Fibroblast of skin of left quadriceps (primary cell): ENCODE measurements at regions not wholly inside any gene's neighbourhood (a gene's known extent, or its start where the extent isn't known, plus 50 kb on each side); places are given as distances from the start of the nearest gene placed in this dataset.
"Not testable (repeated sequence)": the region's sequence is repeated elsewhere in the genome, so short reads cannot be mapped to it uniquely, and the experiment has no call there.

Source experiments
- DNase-seq, 2 experiments: peaks; one replicate each; pipeline ENCODE4 v3.0.0-alpha.2; 2013; ENCODE audit warnings: low read depth in 2 of 2

DNA sequence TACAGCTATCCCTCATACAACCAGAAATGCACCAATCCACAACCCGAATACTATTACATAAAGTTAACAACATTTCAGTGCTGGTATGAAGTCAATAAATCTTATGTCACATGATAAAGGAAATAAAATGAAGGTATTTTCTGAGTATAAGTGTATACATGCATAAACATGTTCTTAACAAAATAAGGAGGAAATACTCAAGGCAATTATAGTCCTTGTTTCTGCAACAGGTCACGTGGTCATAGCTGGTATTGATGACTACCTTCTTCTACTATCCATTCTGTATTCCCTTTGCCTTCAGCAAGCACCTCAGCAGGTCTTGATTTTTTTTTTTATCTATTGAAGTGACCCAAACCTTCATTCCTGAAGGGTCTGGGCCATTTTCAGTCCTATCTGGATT, 675.6 kb downstream of the RPL10L start:
- DNase-seq: no peak

DNA sequence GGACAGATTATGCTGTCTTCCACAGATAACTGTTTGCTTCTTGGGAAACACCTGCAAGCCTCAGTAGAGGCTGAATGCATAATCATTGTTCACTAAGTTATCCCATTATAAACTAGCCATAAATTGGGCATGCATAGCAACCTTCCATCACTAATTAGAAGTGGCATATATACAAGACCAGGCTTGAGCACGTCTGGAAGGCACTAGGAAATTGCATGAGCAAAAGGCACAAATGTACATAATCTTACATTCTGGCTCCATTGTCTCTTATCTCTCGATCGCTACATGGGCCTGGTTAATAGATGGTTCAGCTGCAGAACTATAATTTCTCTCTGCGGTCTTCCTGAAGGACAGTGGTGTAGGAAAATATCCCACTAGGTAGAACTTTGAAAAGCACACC, 679.2 kb downstream of the RPL10L start:
- no peak for DNase-seq

DNA sequence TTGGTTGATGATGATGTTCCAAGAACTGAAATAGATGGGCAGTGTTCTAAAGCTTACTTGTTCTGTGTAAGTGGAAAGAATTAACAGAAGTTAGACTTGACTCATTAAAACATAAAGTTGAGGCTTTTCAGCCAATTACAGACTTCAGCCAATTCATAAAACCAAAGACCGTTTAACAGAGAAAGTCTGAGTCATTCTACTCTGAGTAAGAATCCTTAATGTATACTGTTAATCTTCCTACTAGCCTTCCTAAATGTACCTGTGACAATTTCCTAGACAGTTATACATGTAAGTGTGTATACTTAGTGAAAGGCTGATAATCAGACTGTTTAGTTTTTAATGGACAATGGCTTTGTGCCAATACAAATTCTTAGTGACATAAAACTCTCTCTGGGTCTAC, 681.0 kb downstream of the RPL10L start:
- DNase-seq: no peak

- no peak for DNase-seq
Measured at GRCh38 chr14:45968037-45968436, 683.5 kb downstream of the RPL10L start.

- no peak for DNase-seq
Measured at GRCh38 chr14:45949479-45949878, 696.5 kb upstream of the MIS18BP1 start.

DNA sequence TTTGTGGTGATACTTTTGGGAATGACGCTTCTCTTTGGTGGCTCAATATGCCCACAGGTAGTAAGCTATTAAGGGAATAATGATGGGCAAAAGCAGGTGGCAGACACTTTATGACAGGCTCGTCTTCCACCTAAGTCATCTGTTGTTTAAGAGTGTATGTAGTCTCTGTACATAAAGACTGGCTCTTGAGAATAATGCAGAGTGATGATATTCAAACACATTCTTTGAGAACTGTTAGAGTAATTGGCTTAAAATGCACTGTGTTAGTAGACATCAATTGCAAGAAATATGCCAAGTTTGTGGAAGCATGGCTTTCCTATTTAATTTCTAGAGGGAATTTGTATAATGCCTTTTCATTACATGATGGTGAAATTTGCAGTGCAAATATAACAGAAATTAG, 694.8 kb upstream of the MIS18BP1 start:
- no peak for DNase-seq

- no peak for DNase-seq
Measured at GRCh38 chr14:45946251-45946650, 693.2 kb upstream of the MIS18BP1 start.

DNA sequence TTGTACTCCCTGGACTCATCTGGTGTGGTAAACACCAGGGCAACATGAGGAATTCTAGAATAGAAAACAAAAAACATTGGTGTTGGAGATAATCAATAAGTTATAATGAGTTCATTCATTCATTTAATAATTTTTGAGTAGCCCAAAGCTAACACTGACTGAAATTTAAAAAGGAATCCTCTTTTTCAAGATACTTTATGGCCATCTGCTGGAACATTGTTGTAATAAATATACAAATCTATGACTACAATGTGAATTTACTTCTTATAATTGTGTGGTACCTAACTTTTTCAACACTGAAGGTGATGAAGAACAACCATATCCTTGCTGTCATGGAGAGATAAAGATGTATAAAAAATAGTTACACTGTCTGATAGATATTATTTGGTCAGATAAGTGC, 687.3 kb upstream of the MIS18BP1 start:
- DNase-seq: no peak

DNA sequence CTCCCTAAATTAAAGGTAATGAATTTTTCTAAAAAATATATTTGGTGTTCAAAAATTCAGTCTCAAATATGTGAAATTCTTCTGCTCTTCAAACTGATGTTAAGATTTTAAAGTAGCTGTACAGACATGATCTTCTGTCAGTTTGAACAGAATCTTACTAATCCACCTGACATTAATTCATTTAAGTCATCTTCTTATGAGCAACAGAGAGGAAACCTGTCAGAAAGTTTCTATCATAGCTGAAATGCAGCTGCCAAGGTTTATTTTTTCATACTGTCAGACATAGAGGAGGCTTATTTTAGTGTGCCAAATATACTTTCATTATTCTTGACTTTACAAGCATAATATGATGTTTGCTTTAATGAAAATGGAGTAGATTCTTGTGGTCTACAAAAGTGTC, 686.6 kb upstream of the MIS18BP1 start:
- DNase-seq: no peak

DNA sequence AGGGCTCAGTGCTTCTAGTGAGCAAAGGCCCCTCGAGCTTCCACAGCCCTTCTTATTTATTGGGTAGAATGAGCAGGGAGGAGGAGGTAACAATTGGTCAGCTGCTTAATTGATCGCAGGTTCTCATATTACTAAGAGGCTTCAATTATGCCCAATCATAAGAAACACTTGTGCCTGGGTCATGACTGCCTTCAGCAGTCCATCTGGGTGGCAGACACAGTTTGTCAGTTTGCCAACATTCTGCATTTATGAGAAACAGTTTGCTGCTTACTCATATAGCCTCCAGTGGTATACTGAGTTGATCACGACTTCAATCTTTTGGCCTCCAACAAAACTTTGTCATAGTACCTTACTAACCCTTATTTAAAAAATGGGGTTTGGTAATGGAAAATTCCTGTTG, 667.0 kb upstream of the MIS18BP1 start:
- not testable (repeated sequence) for DNase-seq

GRCh38 chr14:45916340-45916953, 663.4 kb upstream of the MIS18BP1 start:
- DNase-seq: no peak

DNA sequence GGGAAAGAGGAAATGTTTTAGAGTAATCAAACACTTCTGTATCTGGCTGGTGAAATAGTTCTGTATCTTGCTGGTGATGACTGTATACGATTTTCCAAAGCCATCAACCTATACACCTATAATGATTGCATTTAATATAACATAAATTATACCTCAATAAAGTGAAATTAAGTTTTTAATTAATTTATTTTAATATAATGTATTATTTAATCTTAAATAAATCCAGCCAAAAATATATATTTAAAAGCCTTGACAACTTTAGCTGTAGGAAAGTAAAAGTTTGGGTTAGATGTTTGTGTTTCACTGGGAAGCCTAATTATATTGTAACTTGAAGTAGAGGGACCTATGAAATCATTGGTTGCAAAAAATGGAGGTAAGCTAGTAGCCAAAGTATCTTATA, 654.8 kb upstream of the MIS18BP1 start:
- DNase-seq: no peak

DNA sequence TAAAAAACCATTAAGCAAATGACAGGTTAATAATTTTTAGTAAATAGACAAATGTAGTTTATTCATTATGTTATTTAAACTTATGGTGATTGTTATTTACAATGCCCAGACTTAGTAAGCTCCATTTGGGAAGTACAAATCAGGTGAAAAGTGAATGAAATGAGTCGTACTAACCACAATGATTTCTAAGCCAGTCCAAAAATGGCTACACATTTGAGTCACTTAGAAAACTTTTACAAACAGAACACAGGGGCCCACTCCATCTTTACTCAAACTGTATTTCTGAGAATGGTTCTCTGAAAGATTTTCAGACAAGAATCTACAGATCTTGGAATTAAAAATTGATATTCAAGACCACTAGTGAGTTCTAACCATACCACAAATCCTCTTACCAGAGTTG, 653.3 kb upstream of the MIS18BP1 start:
- DNase-seq: no peak

DNA sequence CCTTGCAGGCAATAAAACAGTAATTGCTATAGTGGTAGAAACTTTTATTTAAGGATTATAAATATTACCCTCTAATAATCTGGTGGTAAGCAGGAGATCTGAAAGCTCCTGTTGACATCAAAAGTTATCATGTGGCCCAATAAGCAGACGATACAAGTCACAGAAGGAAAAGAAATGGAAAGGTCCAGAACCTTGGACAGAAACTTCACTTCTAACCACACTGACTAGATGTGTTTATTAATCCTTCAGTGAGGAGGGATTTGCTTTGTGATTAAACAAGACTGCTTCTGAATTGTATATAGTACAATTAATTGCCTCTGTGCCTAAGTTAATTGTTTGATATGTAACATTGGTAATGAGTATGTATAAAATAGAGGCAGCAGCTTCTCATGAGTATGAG, 652.7 kb upstream of the MIS18BP1 start:
- no peak for DNase-seq

GRCh38 chr14:45904314-45904713, 651.3 kb upstream of the MIS18BP1 start:
- DNase-seq: no peak

- DNase-seq: no peak
Measured at GRCh38 chr14:45902241-45902640, 649.2 kb upstream of the MIS18BP1 start.

GRCh38 chr14:45897439-45897838, 644.4 kb upstream of the MIS18BP1 start:
- no peak for DNase-seq

DNA sequence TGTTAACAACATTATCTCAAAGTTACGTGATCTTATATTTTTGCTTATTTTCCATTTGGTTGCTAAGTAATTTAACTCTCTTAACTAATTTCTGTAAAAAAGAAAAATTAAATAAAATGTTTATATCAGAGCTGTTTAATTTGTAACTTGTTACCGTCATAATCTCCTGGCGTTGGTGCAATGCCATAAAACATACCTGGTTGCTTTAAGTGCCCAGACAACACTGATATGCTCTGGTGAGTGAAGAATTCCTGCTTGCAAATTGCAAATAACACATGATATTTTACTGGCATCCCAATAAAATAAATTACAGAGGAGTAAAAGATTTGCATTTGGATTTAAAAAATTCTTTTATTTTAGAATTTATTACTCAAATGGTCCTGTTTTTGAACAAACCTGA, 640.1 kb upstream of the MIS18BP1 start:
- DNase-seq: no peak

DNA sequence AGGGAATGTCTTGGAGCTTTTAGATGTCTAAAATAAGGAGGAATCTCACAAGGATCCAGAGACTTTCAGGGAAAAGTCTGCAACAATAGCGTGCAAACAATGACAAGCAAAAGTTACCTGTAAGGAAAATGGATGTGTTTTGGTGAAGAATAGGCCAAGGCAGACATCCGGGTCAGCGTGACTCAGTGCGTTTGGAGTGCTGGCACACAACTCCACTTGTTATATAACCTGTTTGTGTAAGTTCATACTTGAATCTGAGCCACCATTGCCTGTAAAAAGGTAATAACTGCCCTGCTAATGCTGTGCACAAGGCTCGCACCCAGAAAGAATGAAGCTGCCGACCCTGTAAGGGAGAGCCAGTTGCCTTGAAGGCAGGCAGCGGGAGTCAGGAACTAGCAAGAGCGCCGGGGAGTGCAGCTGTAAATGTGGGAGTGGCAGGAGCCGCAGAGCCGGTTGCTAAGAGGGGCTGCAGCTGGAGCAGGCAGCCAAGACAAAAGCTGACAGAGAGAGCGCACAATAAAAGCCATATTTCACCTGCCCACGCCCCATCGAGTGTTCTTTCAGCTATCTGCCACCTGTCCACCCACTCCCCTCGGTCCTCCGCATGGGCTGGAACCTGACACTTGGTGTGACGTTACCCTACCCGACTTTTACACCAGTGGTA, 638.5 kb upstream of the MIS18BP1 start:
- no peak for DNase-seq

GRCh38 chr14:45888766-45889285, 635.8 kb upstream of the MIS18BP1 start:
- DNase-seq: not testable (repeated sequence)

DNA sequence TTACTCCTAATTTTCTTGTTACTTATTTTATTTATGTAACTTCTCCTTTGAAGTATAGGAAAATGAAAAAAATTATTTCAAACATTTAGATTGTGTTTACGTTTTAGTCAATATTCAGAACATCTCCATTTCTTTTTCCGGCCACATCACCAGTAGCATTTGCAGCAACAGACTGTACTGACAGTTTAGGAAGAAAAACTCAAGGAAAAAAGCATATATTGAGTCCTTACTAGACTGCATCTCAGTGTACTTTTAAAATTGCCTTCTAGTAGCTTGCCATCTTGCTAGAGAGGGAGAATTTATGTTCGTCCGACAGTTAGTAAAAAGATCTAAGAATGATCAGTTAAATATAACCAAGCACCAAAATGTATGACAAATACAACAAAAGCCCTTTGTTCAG, 625.0 kb upstream of the MIS18BP1 start:
- no peak for DNase-seq

- no peak for DNase-seq
Measured at GRCh38 chr14:45868863-45869262, 615.9 kb upstream of the MIS18BP1 start.

DNA sequence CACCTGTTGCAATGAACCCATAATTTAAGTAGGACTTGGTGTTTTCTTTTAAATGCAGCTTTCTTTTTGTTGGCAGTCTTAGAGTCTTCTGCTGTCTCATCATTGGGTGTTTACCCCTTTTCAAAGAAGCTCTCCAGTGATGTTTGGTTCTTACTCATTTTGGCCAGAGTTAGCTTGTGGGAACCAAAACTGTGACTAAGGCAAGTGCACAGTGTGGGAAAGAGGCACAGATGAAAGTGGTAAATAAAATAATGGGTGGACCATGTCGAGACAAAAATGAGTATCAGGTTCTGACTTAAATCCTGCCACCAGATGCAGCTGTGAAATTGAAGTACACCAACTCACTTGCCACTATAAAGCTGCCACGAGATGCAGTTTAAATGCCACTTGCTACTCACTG, 615.4 kb upstream of the MIS18BP1 start:
- DNase-seq: no peak
